Progenitor cell of endocrine pancreas (in vitro differentiated cells): ENCODE measurements at regions not wholly inside any gene's neighbourhood (a gene's known extent, or its start where the extent isn't known, plus 50 kb on each side); places are given as distances from the start of the nearest gene placed in this dataset.

ENCODE experiments used
- DNase-seq: peaks from one replicate; pipeline ENCODE4 v3.0.0; 2021; ENCODE audit warnings: low spot score; ENCODE audit not compliant: unreplicated experiment
- H3K27ac Mint-ChIP-seq: 2 replicates; pipeline ENCODE4 v1.8.0; 2021; ENCODE audit warnings: mild to moderate bottlenecking, moderate library complexity, mixed read lengths
- H3K27me3 Mint-ChIP-seq: 2 replicates; pipeline ENCODE4 v1.8.0; 2021; ENCODE audit warnings: mixed read lengths
- H3K36me3 Mint-ChIP-seq: 2 replicates; pipeline ENCODE4 v1.8.0; 2022; ENCODE audit warnings: mixed read lengths; ENCODE audit not compliant: insufficient read depth
- H3K4me1 Mint-ChIP-seq: 2 replicates; pipeline ENCODE4 v1.8.0; 2021; ENCODE audit warnings: low read depth, mixed read lengths
- H3K4me3 Mint-ChIP-seq: 2 replicates; pipeline ENCODE4 v1.8.0; 2021; ENCODE audit warnings: low read depth, mild to moderate bottlenecking, moderate library complexity, mixed read lengths
- H3K9me3 Mint-ChIP-seq: 2 replicates; pipeline ENCODE4 v1.8.0; 2021; ENCODE audit warnings: low read depth, mixed read lengths
- CTCF ChIP-seq: fragments of 200-600 bp; sonication (generic); IDR thresholded peaks from one replicate; pipeline ENCODE4 v1.5.0; 2021; ENCODE audit warnings: antibody characterized with exemption, mild to moderate bottlenecking; ENCODE audit not compliant: unreplicated experiment

- Mint-ChIP-seq H3K4me1 (no peaks in the 10 kb centered on the region), H3K4me3 (no peak overlapping the region), H3K9me3 (peaks cover 16% of the 10 kb centered on the region), H3K27me3 (no peaks in the 10 kb centered on the region), H3K27ac (no peak overlapping the region), H3K36me3 (no peaks in the 10 kb centered on the region)
- TF ChIP-seq CTCF, result no peak
- no peak for DNase-seq
Measured at GRCh38 chr18:29512203-29512602, 1335.3 kb upstream of the CDH2 start.

- H3K36me3 Mint-ChIP-seq, result no peaks in the 10 kb centered on the region
- no peak overlapping the region for H3K27ac Mint-ChIP-seq
- H3K9me3 Mint-ChIP-seq, result no peaks in the 10 kb centered on the region
- no peak overlapping the region for H3K4me3 Mint-ChIP-seq
- H3K4me1 Mint-ChIP-seq, result no peaks in the 10 kb centered on the region
- DNase-seq, result no peak
- no peak for TF ChIP-seq CTCF
- H3K27me3 Mint-ChIP-seq, result no peaks in the 10 kb centered on the region
Measured at GRCh38 chr18:29501952-29502351, 1325.0 kb upstream of the CDH2 start.

GRCh38 chr18:29496152-29496680 lies 1319.3 kb upstream of the CDH2 start:
- no peaks in the 10 kb centered on the region for H3K9me3 Mint-ChIP-seq
- no peak overlapping the region for H3K27ac Mint-ChIP-seq
- TF ChIP-seq CTCF, result no peak
- H3K4me3 Mint-ChIP-seq, result no peak overlapping the region
- H3K4me1 Mint-ChIP-seq, result no peaks in the 10 kb centered on the region
- no peaks in the 10 kb centered on the region for H3K27me3 Mint-ChIP-seq
- DNase-seq, result no peak
- no peaks in the 10 kb centered on the region for H3K36me3 Mint-ChIP-seq

GRCh38 chr18:29494371-29494770 lies 1317.4 kb upstream of the CDH2 start:
- DNase-seq, result no peak
- Mint-ChIP-seq H3K4me3 (no peak overlapping the region), H3K27me3 (no peaks in the 10 kb centered on the region), H3K36me3 (no peaks in the 10 kb centered on the region), H3K27ac (no peak overlapping the region), H3K9me3 (no peaks in the 10 kb centered on the region), H3K4me1 (no peaks in the 10 kb centered on the region)
- no peak for TF ChIP-seq CTCF

GRCh38 chr18:29491907-29492306 lies 1315.0 kb upstream of the CDH2 start:
- no peaks in the 10 kb centered on the region for H3K36me3 Mint-ChIP-seq
- H3K27ac Mint-ChIP-seq, result no peak overlapping the region

More at GRCh38 chr18:29491907-29492306, 1315.0 kb upstream of the CDH2 start:
- H3K4me1 Mint-ChIP-seq, result no peaks in the 10 kb centered on the region
- no peaks in the 10 kb centered on the region for H3K27me3 Mint-ChIP-seq
- no peaks in the 10 kb centered on the region for H3K9me3 Mint-ChIP-seq
- no peak for DNase-seq
- no peak overlapping the region for H3K4me3 Mint-ChIP-seq
- TF ChIP-seq CTCF, result no peak
